Fibroblast of lung (primary cell): ENCODE measurements at regions not wholly inside any gene's neighbourhood (a gene's known extent, or its start where the extent isn't known, plus 50 kb on each side); places are given as distances from the start of the nearest gene placed in this dataset.

ENCODE experiments used
- EZH2 ChIP-seq: IDR thresholded peaks from 2 replicates; pipeline ENCODE4 v1.5.1; 2012; ENCODE audit warnings: low read length, control low read depth, mild to moderate bottlenecking; ENCODE audit errors: missing control alignments
- TF ChIP-seq, protein P1 (sequence below), 2 donors: IDR thresholded peaks in 1 of 2; conservative IDR thresholded peaks in 1 of 2; 1 replicate in 1 of 2; 2 replicates in 1 of 2; pipeline ENCODE4 v1.5.1; 2011 to 2012; ENCODE audit warnings: low read length in 2 of 2, control low read depth in 1 of 2, inconsistent platforms in 1 of 2, low read depth in 1 of 2, mild to moderate bottlenecking in 1 of 2

DNA sequence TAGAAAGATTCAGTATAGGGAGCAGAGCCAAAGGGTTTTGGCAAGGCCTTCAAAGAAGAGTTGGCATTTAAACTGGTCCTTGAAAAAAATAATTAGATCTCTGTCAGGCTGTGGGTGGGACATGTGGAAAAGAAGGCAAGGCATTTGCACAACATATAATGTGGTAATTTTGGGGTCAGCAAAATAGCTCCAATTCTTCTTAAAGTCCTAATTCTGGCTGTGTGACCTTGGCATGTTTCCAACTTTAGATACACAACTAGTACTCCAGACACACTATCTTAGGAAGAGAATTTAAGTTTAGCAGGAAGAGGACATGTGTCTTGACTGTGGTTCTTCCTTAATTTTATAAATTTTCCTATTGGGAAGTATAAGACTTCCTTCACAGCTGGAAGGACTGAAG, 206.3 kb downstream of the PCDH17 start:
- no peak for TF ChIP-seq EZH2
- TF ChIP-seq, protein P1, sequence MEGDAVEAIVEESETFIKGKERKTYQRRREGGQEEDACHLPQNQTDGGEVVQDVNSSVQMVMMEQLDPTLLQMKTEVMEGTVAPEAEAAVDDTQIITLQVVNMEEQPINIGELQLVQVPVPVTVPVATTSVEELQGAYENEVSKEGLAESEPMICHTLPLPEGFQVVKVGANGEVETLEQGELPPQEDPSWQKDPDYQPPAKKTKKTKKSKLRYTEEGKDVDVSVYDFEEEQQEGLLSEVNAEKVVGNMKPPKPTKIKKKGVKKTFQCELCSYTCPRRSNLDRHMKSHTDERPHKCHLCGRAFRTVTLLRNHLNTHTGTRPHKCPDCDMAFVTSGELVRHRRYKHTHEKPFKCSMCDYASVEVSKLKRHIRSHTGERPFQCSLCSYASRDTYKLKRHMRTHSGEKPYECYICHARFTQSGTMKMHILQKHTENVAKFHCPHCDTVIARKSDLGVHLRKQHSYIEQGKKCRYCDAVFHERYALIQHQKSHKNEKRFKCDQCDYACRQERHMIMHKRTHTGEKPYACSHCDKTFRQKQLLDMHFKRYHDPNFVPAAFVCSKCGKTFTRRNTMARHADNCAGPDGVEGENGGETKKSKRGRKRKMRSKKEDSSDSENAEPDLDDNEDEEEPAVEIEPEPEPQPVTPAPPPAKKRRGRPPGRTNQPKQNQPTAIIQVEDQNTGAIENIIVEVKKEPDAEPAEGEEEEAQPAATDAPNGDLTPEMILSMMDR (conservative IDR thresholded peaks at IDR 0.05 in 1 of 2, IDR thresholded peaks at IDR 0.05 in 1 of 2; ENCODE audit: low read depth in 1 of 2, low read length in 2 of 2) = no peak
